ENCODE measurements at regions not wholly inside any gene's neighbourhood (a gene's known extent, or its start where the extent isn't known, plus 50 kb on each side); places are given as distances from the start of the nearest gene placed in this dataset.

- ChIA-PET POLR2A (no interaction called here), CTCF (no interaction called here), RAD21 (ENCODE audit: low non-redundant PET in 1 of 2, low total read pairs in 2 of 2, uncharacterized antibody in 2 of 2, unreplicated experiment in 2 of 2) (no interaction called here)
- H3K79me2 ChIP-seq (ENCODE audit: insufficient read depth, low read length), result no peaks in the 10 kb centered on the region
- no peak overlapping the region for H3K4me3 ChIP-seq (replicated peaks in 1 of 2; ENCODE audit: low read depth in 1 of 2, low read length in 2 of 2)
- peaks cover 38 to 43% of the 10 kb centered on the region in 2 experiments; a peak in 3 of 4 replicates for H3K9me3 ChIP-seq (ENCODE audit: control insufficient read depth in 1 of 2, insufficient read depth in 1 of 2, low read depth in 1 of 2, low read length in 2 of 2)
- intact Hi-C loops (cut with micrococcal nuclease), result no loop called here
- no peaks in the 10 kb centered on the region for H3K36me3 ChIP-seq (ENCODE audit: control insufficient read depth in 1 of 2, insufficient read depth in 2 of 2, low read length in 2 of 2)
- no peak overlapping the region for H2AFZ ChIP-seq (ENCODE audit: low read depth, low read length, poor library complexity, severe bottlenecking)
- no peaks in the 10 kb centered on the region for H4K20me1 ChIP-seq (ENCODE audit: insufficient read depth)
- no peak for TF ChIP-seq SIN3A (IDR thresholded peaks at IDR 0.05; ENCODE audit: low read depth)
- TF ChIP-seq RAD21 (IDR thresholded peaks at IDR 0.05; ENCODE audit: low read depth), result no peak
- TF ChIP-seq POLR2AphosphoS5 (IDR thresholded peaks at IDR 0.05; ENCODE audit: low read depth, low read length), result no peak
- TF ChIP-seq POLR2A (IDR thresholded peaks at IDR 0.05; ENCODE audit: borderline replicate concordance, extremely low read depth, insufficient read depth, insufficient read length), result no peak
- TF ChIP-seq ZNF274 (IDR thresholded peaks at IDR 0.05; ENCODE audit: low read depth, low read length), result no peak
- no peak for TF ChIP-seq CBX3 (IDR thresholded peaks at IDR 0.05; ENCODE audit: low read depth)
- TF ChIP-seq TCF7L2 (IDR thresholded peaks at IDR 0.05; ENCODE audit: borderline replicate concordance, extremely low read depth, insufficient read depth, insufficient read length), result no peak
- TF ChIP-seq MAX (IDR thresholded peaks at IDR 0.05), result no peak
- no peak for TF ChIP-seq EZH2phosphoT487 (IDR thresholded peaks at IDR 0.05; ENCODE audit: borderline replicate concordance)
- no peak for TF ChIP-seq REST (IDR thresholded peaks at IDR 0.05; ENCODE audit: low read depth)
- ATAC-seq (no peak), DNase-seq (ENCODE audit: low read depth, low spot score) (no peak)
- no peaks in the 10 kb centered on the region for H3K27me3 ChIP-seq (ENCODE audit: insufficient read depth, low read length)
- H3K9me2 ChIP-seq (ENCODE audit: insufficient read depth), result no peaks in the 10 kb centered on the region
- H3K4me1 ChIP-seq (ENCODE audit: control insufficient read depth in 1 of 2, insufficient read depth in 2 of 2, low read length in 2 of 2), result no peaks in the 10 kb centered on the region
- H3K9ac ChIP-seq (ENCODE audit: low read length), result no peak overlapping the region
- no peak overlapping the region for H3K4me2 ChIP-seq (ENCODE audit: low read length)
- no peak overlapping the region for H3K27ac ChIP-seq (ENCODE audit: low read depth, low read length)
- no TSS peak for BruUV-seq (replicated peaks)
These were observed 1235.0 kb downstream of the XPNPEP1 start for GRCh38 chr10:108688314-108688713.

All from HCT116 (cell line).